Testis (tissue), 2 donors: ENCODE measurements at regions not wholly inside any gene's neighbourhood (a gene's known extent, or its start where the extent isn't known, plus 50 kb on each side); places are given as distances from the start of the nearest gene placed in this dataset.

Experiments
- POLR2A ChIP-seq: fragments of 450-650 bp; IDR thresholded peaks from one replicate; pipeline ENCODE4 v1.6.1; 2017; ENCODE audit warnings: antibody characterized with exemption, mild to moderate bottlenecking, moderate library complexity
- TF ChIP-seq, protein P1 (sequence below), 3 experiments: fragments of 450-650 bp in 2 of 3; fragments of 200-600 bp in 1 of 3; sonication (generic) in 1 of 3; IDR thresholded peaks; one replicate each; pipeline ENCODE4 v1.5.1; 2016 to 2019; ENCODE audit warnings: antibody characterized with exemption in 3 of 3, mild to moderate bottlenecking in 2 of 3, moderate library complexity in 1 of 3

- TF ChIP-seq POLR2A, result no peak
- TF ChIP-seq, protein P1, sequence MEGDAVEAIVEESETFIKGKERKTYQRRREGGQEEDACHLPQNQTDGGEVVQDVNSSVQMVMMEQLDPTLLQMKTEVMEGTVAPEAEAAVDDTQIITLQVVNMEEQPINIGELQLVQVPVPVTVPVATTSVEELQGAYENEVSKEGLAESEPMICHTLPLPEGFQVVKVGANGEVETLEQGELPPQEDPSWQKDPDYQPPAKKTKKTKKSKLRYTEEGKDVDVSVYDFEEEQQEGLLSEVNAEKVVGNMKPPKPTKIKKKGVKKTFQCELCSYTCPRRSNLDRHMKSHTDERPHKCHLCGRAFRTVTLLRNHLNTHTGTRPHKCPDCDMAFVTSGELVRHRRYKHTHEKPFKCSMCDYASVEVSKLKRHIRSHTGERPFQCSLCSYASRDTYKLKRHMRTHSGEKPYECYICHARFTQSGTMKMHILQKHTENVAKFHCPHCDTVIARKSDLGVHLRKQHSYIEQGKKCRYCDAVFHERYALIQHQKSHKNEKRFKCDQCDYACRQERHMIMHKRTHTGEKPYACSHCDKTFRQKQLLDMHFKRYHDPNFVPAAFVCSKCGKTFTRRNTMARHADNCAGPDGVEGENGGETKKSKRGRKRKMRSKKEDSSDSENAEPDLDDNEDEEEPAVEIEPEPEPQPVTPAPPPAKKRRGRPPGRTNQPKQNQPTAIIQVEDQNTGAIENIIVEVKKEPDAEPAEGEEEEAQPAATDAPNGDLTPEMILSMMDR (IDR thresholded peaks at IDR 0.05), result no peak
Measured at GRCh38 chr6:147759536-147759935, 251.0 kb downstream of the SAMD5 start.
